ENCODE measurements at regions not wholly inside any gene's neighbourhood (a gene's known extent, or its start where the extent isn't known, plus 50 kb on each side); places are given as distances from the start of the nearest gene placed in this dataset.
"Not testable (repeated sequence)": the region's sequence is repeated elsewhere in the genome, so short reads cannot be mapped to it uniquely, and the experiment has no call there.

GRCh38 chrX:38943120-38943519 lies 141.9 kb downstream of the MID1IP1 start:
- DNase-seq = no peak

- no peak for DNase-seq
Observed at GRCh38 chrX:38948046-38948445, 146.8 kb downstream of the MID1IP1 start.

DNA sequence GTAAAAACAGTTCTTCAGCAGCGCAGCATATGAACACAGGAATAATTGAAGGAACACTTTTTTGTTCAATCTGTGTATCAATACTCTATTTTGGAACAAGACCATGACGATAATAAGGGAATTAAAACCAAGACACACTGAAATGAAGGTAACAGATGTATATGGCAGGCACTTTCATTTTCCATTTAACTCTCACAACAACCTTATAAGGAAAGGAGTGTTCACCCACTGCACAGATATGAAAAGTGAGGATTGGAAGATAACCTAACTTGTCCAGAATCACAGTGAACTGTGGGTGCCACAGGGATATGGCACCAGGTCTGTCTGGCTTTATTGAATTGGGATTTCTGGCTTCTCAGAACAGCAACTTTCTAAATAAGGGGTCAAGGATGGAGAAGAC lies 153.3 kb downstream of the MID1IP1 start:
- DNase-seq = no peak

GRCh38 chrX:38959736-38960135 lies 158.5 kb downstream of the MID1IP1 start:
- DNase-seq = no peak

DNA sequence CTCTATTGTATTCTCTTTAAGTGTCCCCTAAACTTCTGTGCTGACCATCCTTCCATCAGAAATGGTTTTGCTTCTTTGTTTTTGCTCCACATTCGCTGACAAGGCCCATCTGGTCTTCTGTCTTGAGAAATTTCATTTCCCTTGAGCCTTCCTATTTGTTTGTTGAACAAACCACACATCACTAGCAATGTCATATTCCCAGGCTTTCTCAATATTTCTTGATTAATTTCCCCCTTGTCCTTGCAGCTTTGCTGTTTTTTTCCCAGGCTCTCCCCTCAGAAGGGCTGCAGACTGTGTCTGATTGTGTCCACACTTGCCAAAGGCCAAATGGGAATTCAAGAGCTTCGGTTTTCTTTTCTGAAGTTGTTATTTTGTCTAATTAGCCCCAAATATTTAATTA lies 158.9 kb downstream of the MID1IP1 start:
- no peak for DNase-seq

GRCh38 chrX:38961936-38962335 lies 160.7 kb downstream of the MID1IP1 start:
- DNase-seq = no peak

DNA sequence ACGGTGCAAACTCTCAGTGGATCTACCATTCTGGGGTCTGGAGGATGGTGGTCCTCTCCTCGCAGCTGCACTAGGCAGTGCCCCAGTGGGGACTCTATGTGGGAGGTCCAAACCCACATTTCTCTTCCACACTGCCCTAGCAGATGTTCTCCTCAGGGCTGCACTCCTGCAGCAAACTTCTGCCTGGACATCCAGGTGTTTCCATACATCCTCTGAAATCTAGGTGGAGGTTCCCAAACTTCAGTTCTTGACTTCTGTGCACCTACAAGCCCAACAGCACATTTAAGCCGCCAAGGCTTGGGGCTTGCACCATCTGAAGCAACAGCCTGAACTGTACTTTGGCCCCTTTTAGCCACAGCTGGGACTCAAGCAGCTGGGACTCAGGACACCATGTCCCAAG lies 162.0 kb downstream of the MID1IP1 start:
- not testable (repeated sequence) for DNase-seq

GRCh38 chrX:38965888-38966287 lies 164.6 kb downstream of the MID1IP1 start:
- DNase-seq = no peak

- DNase-seq = peak; percentile 51
Observed at GRCh38 chrX:38968344-38969216, 167.3 kb downstream of the MID1IP1 start.

DNA sequence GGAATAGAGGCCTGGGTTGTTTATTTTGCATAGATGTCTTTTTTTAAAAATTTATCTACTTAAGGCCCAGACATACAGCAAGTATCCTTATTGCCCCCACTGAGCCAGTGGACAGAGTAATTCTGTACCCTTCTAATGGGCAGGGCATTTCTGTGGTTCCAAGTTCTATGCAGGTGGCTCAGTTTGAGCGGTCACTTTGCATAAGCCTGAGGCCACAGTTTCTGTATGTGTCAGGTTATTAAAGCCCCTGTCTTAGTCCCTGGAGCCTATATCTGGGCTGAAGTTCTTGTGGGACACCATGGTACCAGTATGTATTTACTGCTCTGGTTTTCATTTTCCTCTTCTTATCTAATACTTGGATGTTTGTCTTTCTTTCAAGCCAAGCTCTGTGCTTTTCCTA lies 168.8 kb downstream of the MID1IP1 start:
- no peak for DNase-seq

- DNase-seq = peak; percentile 37
Observed at GRCh38 chrX:38970845-38971244, 169.6 kb downstream of the MID1IP1 start.

- peak; percentile 81 for DNase-seq
Observed at GRCh38 chrX:38973322-38973721, 172.1 kb downstream of the MID1IP1 start.

DNA sequence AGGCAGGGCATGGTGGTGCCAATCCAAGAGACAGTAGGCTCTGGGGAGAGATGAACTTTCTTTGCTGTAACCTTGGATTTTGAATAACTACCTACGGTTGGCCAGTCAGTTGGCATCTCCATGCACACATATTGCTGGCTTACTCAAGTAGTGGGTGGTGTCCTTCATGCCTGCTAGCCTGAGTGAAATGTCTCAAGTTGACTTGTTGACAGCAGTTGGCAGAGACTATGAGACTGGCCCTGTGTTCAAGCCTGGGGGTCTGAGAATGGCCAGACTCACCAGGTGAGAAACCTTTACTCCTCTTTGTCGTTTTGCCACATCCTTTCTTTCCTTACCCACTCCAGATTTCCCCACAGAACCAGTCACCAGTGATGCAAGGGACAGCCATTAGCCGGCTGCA lies 173.3 kb downstream of the MID1IP1 start:
- DNase-seq = no peak

- DNase-seq = no peak
Observed at GRCh38 chrX:38975368-38975942, 174.2 kb downstream of the MID1IP1 start.

- DNase-seq = no peak
Observed at GRCh38 chrX:38982370-38982769, 181.1 kb downstream of the MID1IP1 start.

DNA sequence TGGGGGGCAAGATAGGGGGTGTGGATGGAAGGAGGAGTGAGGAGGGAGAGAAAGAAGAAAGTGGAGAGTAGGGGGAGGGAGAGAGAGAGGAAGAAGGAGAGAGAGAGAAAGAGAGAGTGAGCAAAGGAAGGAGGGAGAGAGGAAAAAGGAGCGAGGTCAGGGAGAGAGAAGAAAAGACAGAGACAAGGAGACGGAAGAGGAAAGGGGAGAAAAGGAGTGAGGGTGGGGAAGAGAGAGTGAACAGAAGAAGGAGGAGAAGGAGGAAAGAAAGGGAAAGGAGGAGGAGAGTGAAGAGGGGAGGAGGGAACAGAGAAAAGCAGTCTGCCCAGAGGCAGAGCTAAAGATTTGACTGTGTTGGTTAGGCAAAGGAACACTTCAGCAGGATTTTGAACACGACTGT lies 181.6 kb downstream of the MID1IP1 start:
- no peak for DNase-seq

DNA sequence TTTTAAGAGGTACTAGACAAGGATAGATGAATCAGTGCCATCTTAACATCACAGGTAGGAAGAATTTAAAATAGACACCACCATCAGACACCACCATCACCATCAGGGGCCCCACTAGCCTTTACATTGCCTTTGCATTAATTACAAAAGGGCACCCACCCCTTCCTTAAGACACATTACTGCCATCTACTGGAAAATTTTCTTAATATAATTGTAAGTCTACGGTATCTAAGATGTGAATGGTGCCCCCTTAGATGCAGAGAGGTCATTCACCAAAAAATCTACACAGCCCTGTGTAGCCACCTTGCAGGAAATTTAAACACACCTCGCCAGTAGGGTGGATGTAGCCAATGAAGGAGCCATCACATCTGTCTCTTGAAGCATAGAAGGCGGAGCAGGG lies 184.1 kb downstream of the MID1IP1 start:
- peak; percentile 60 for DNase-seq

- DNase-seq = no peak
Observed at GRCh38 chrX:38985945-38986344, 184.7 kb downstream of the MID1IP1 start.

DNA sequence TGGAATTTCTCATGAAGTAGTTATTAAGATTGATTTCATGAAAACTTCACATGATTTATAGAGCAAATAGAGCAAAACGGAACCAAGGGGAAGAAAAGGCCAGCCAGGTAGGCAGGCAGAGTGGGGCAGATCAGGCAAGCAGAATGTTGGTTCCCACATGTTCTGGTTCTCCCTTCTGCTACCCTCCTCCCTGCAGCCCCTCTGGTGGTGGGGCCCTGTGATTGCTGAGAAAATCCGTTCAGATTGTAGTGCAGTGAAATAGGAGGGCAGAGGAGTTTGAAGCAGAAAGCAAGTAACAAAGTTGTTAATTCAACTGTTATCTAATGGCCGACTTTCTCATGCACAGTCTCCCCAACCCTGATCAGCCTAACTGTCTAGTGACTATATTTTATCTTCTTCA lies 185.3 kb downstream of the MID1IP1 start:
- DNase-seq = no peak

DNA sequence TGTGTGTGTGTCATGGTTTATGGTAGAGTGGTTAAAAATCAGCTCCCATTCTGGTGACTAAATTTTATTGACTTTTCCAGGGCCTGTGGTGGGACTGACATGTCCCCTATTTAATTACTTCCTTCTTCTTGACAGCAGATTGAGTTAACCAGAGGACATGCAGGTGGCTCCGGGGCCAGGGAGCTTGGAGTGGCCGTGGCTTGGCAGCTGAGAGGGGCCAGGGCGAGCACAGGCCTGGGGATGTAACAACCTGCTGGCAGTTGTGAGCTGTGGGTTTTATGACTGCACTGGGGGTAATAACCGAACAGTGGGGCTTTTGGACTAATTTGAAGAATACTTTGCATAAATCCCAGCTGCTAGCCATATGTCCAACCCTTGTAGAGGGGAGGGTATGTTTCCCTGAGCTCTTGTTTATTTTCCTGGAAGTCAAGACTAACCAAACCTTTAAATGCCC lies 186.0 kb downstream of the MID1IP1 start:
- DNase-seq = no peak

GRCh38 chrX:38988301-38988700 lies 187.0 kb downstream of the MID1IP1 start:
- DNase-seq = no peak

- DNase-seq = peak; percentile 74
Observed at GRCh38 chrX:38989076-38989475, 187.8 kb downstream of the MID1IP1 start.

DNA sequence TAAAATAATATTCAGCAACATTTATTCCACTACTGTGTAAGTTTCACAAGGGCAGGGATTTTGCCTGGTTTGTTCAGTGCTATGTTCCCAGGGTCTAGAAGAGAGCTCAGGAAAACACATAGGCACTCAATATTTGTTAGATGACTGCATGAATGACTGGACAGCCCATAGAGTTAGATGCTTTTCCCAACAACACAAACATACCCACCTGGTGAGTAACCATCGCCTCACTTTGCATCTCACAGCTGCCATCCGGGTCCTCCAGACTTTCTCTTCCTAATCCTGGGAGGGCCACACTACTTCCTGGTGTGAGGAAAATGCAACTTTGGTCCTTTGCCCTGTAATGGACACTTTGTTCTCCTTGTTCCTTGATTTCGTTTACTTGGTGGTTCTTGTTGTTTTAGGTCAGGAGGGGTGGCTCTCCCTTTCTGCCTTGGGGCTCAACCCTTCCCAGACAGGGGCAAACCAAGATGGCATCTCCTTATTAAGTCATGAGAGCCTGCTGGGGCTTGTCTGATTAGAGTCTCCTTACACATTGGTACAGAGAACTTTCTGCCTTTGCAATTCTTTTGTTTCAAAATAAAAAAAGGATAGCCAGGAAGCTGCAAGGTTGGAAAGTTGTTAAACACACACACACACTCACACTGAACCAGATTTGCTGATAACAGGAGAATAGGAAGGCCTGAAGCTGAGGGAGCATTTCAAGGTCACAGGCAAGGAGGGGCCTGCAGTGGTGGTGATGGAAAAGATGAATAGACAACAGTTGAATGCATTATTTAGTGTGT lies 190.6 kb downstream of the MID1IP1 start:
- no peak for DNase-seq

All from inflammatory macrophage treated with lipopolysaccharide for 4 hours (primary cell).